ENCODE measurements at regions not wholly inside any gene's neighbourhood (a gene's known extent, or its start where the extent isn't known, plus 50 kb on each side); places are given as distances from the start of the nearest gene placed in this dataset.

DNA sequence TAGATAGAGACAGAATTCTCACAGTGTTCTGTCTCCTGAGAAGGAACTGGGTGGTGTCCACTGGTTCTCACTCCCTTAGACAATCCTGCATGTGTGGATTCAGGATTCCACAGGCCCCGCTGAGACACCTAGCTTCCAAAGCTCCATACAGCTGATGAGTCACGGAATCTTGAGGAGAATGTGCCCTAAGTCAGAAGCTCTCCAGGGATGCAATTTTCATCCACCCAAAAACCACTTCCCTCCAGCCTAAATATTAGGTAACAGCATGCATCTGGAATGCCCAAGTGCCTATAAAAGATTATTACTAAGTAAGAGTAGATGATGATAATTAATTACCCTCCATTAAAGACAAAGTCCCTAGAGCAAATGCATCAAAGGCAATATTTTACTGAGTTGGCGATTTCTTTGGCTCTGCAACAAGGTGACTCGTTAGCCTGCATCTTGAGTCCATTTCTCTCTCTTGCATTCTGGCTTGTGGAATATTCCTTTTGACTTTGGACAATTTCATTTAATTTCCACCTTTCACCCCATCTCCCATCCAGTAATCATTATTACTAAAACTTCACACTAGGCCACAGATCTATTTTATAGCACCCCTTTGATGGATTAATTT, 475.1 kb downstream of the TNS1 start:
- no peak for TF ChIP-seq CREB1 (IDR thresholded peaks at IDR 0.05; ENCODE audit: low read depth)
- no peak for TF ChIP-seq TCF12 (IDR thresholded peaks at IDR 0.05; ENCODE audit: low read depth, low read length)
- TF ChIP-seq, protein P1, sequence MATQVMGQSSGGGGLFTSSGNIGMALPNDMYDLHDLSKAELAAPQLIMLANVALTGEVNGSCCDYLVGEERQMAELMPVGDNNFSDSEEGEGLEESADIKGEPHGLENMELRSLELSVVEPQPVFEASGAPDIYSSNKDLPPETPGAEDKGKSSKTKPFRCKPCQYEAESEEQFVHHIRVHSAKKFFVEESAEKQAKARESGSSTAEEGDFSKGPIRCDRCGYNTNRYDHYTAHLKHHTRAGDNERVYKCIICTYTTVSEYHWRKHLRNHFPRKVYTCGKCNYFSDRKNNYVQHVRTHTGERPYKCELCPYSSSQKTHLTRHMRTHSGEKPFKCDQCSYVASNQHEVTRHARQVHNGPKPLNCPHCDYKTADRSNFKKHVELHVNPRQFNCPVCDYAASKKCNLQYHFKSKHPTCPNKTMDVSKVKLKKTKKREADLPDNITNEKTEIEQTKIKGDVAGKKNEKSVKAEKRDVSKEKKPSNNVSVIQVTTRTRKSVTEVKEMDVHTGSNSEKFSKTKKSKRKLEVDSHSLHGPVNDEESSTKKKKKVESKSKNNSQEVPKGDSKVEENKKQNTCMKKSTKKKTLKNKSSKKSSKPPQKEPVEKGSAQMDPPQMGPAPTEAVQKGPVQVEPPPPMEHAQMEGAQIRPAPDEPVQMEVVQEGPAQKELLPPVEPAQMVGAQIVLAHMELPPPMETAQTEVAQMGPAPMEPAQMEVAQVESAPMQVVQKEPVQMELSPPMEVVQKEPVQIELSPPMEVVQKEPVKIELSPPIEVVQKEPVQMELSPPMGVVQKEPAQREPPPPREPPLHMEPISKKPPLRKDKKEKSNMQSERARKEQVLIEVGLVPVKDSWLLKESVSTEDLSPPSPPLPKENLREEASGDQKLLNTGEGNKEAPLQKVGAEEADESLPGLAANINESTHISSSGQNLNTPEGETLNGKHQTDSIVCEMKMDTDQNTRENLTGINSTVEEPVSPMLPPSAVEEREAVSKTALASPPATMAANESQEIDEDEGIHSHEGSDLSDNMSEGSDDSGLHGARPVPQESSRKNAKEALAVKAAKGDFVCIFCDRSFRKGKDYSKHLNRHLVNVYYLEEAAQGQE (IDR thresholded peaks at IDR 0.05; ENCODE audit: low read depth, low read length): no peak
- no peak for TF ChIP-seq NFXL1 (IDR thresholded peaks at IDR 0.05; ENCODE audit: borderline replicate concordance)
- TF ChIP-seq CTCF (IDR thresholded peaks at IDR 0.05 in 2 of 3, conservative IDR thresholded peaks at IDR 0.05 in 1 of 3; ENCODE audit: control insufficient read depth in 2 of 3, extremely low read depth in 1 of 3, insufficient read depth in 1 of 3, low read depth in 3 of 3, low read length in 3 of 3): no peak
- TF ChIP-seq YY1 (IDR thresholded peaks at IDR 0.05; ENCODE audit: low read depth, low read length): no peak

Data from GM12878 (cell line).